Naive thymus-derived CD4-positive, alpha-beta T cell (primary cell): ENCODE measurements at regions not wholly inside any gene's neighbourhood (a gene's known extent, or its start where the extent isn't known, plus 50 kb on each side); places are given as distances from the start of the nearest gene placed in this dataset.

Experiments used
- ATAC-seq: fragments of 150-1000 bp; cut with Tn5 transposase; 2 replicates; pipeline ENCODE4 v1.10.0; 2021; ENCODE audit warnings: mild to moderate bottlenecking, moderate library complexity
- CTCF ChIA-PET: fragments of 350-600 bp; sonication (Branson Sonifier 250); formaldehyde crosslinking; loops from one replicate; lab custom pipeline; 2021; ENCODE audit warnings: antibody characterized with exemption; lab: Charles Lee
- POLR2A ChIA-PET: fragments of 350-600 bp; sonication (Branson Sonifier 250); formaldehyde crosslinking; loops from one replicate; lab custom pipeline; 2021; ENCODE audit warnings: antibody characterized with exemption, inconsistent platforms; lab: Charles Lee
- DNase-seq, 9 donors: peaks; one replicate each; pipeline versions ENCODE4 v3.0.0 to v3.0.0-alpha.2; 2020 to 2022; ENCODE audit warnings: mixed read lengths in 1 of 9
- H3K27ac ChIP-seq: one replicate; pipeline ENCODE4 v1.7.0; 2013; ENCODE audit warnings: mild to moderate bottlenecking, low read depth, low read length, moderate library complexity
- H3K27me3 ChIP-seq, 2 donors: one replicate each; pipeline ENCODE4 v1.7.0; 2013; ENCODE audit warnings: low read length in 2 of 2, mild to moderate bottlenecking in 2 of 2, moderate library complexity in 2 of 2; ENCODE audit not compliant: control insufficient read depth in 2 of 2, insufficient read depth in 2 of 2
- H3K36me3 ChIP-seq, 3 experiments: 1 replicate in 2 of 3; 2 replicates in 1 of 3; pipeline ENCODE4 v1.7.0; 2013; ENCODE audit warnings: low read length in 3 of 3, mild to moderate bottlenecking in 3 of 3, moderate library complexity in 1 of 3; ENCODE audit not compliant: insufficient read depth in 3 of 3, control insufficient read depth in 2 of 3
- H3K4me1 ChIP-seq, 2 donors: one replicate each; pipeline ENCODE4 v1.7.0; 2013; ENCODE audit warnings: low read length in 2 of 2, mild to moderate bottlenecking in 2 of 2, moderate library complexity in 1 of 2; ENCODE audit not compliant: control insufficient read depth in 2 of 2, insufficient read depth in 2 of 2
- H3K4me3 ChIP-seq: 2 replicates; pipeline ENCODE4 v1.7.0; 2013; ENCODE audit warnings: mild to moderate bottlenecking, low read length
- H3K9me3 ChIP-seq, 3 experiments: 1 replicate in 2 of 3; 2 replicates in 1 of 3; pipeline ENCODE4 v1.7.0; 2013; ENCODE audit warnings: low read length in 3 of 3; ENCODE audit not compliant: control insufficient read depth in 2 of 3
- H3K27ac Mint-ChIP-seq, 9 donors: one replicate each; pipeline ENCODE4 v1.8.0; 2020 to 2022; ENCODE audit warnings: mixed read lengths in 9 of 9, mild to moderate bottlenecking in 8 of 9, moderate library complexity in 5 of 9, inconsistent platforms in 2 of 9
- H3K27me3 Mint-ChIP-seq, 5 donors: one replicate each; pipeline ENCODE4 v1.8.0; 2021 to 2022; ENCODE audit warnings: mixed read lengths in 5 of 5, mild to moderate bottlenecking in 1 of 5
- H3K36me3 Mint-ChIP-seq, 5 donors: one replicate each; pipeline ENCODE4 v1.8.0; 2020 to 2022; ENCODE audit warnings: mixed read lengths in 5 of 5, mild to moderate bottlenecking in 3 of 5, inconsistent platforms in 1 of 5
- H3K4me1 Mint-ChIP-seq, 7 donors: one replicate each; pipeline ENCODE4 v1.8.0; 2020 to 2022; ENCODE audit warnings: mixed read lengths in 7 of 7, mild to moderate bottlenecking in 3 of 7, inconsistent platforms in 1 of 7
- H3K4me3 Mint-ChIP-seq, 10 donors: one replicate each; pipeline ENCODE4 v1.8.0; 2020 to 2022; ENCODE audit warnings: mild to moderate bottlenecking in 10 of 10, mixed read lengths in 10 of 10, moderate library complexity in 6 of 10, inconsistent platforms in 2 of 10
- H3K9me3 Mint-ChIP-seq, 11 donors: one replicate each; pipeline ENCODE4 v1.8.0; 2020 to 2022; ENCODE audit warnings: mixed read lengths in 11 of 11, mild to moderate bottlenecking in 4 of 11, inconsistent platforms in 1 of 11, moderate library complexity in 1 of 11
- intact Hi-C, 2 donors: fragments of 100-400 bp; cut with micrococcal nuclease; formaldehyde crosslinking; loops; one replicate each; pipeline ENCODE4 v1.15.1; 2023

- ATAC-seq, result no peak
- Mint-ChIP-seq H3K36me3 (no peaks in the 10 kb centered on the region), H3K4me3 (no peak overlapping the region), H3K27ac (no peak overlapping the region), H3K4me1 (no peaks in the 10 kb centered on the region), H3K9me3 (peaks cover 0 to 12% (median 1%) of the 10 kb centered on the region in 11 donors), H3K27me3 (peaks cover 0 to 4% (median under 1%) of the 10 kb centered on the region in 5 donors)
- H3K9me3 ChIP-seq, result no peaks in the 10 kb centered on the region
- no peaks in the 10 kb centered on the region for H3K36me3 ChIP-seq
- no peak for DNase-seq
- no peak overlapping the region for H3K27ac ChIP-seq
- no peak overlapping the region for H3K4me3 ChIP-seq
- POLR2A ChIA-PET, result no interaction called here
- no peaks in the 10 kb centered on the region for H3K4me1 ChIP-seq
- no peaks in the 10 kb centered on the region for H3K27me3 ChIP-seq
- CTCF ChIA-PET, result no interaction called here
- intact Hi-C loops, result no loop called here
Measured at GRCh38 chr20:22974354-22974753, 60.8 kb upstream of the SSTR4 start.

GRCh38 chr20:22977047-22977785, 57.9 kb upstream of the SSTR4 start:
- H3K36me3 Mint-ChIP-seq, result no peaks in the 10 kb centered on the region
- H3K27me3 ChIP-seq, result no peaks in the 10 kb centered on the region
- CTCF ChIA-PET, result no interaction called here
- no peak for DNase-seq
- no peaks in the 10 kb centered on the region for H3K36me3 ChIP-seq
- H3K27ac ChIP-seq, result no peak overlapping the region
- no peaks in the 10 kb centered on the region for H3K9me3 ChIP-seq
- no peaks in the 10 kb centered on the region for H3K4me1 Mint-ChIP-seq
- no peak for ATAC-seq
- H3K9me3 Mint-ChIP-seq, result peaks cover 0 to 15% (median 6%) of the 10 kb centered on the region in 11 donors
- H3K27ac Mint-ChIP-seq, result no peak overlapping the region
- H3K4me3 ChIP-seq, result no peak overlapping the region
- no peaks in the 10 kb centered on the region for H3K4me1 ChIP-seq
- peaks cover 0 to 6% (median 1%) of the 10 kb centered on the region in 5 donors for H3K27me3 Mint-ChIP-seq
- intact Hi-C loops, result no loop called here
- no peak overlapping the region for H3K4me3 Mint-ChIP-seq
- POLR2A ChIA-PET, result no interaction called here

GRCh38 chr20:22984008-22984407, 51.1 kb upstream of the SSTR4 start:
- POLR2A ChIA-PET, result no interaction called here
- Histone ChIP-seq H3K27ac (no peak overlapping the region), H3K4me1 (no peaks in the 10 kb centered on the region), H3K27me3 (no peaks in the 10 kb centered on the region), H3K4me3 (no peak overlapping the region), H3K9me3 (no peaks in the 10 kb centered on the region), H3K36me3 (no peaks in the 10 kb centered on the region)
- no peaks in the 10 kb centered on the region for H3K4me1 Mint-ChIP-seq
- H3K4me3 Mint-ChIP-seq, result no peak overlapping the region
- CTCF ChIA-PET, result no interaction called here
- no peak for ATAC-seq
- no peak for DNase-seq
- intact Hi-C loops, result no loop called here
- peaks cover 6 to 18% (median 6%) of the 10 kb centered on the region in 5 donors for H3K27me3 Mint-ChIP-seq
- no peak overlapping the region for H3K27ac Mint-ChIP-seq
- peaks cover 0 to 17% (median 6%) of the 10 kb centered on the region in 11 donors for H3K9me3 Mint-ChIP-seq
- no peaks in the 10 kb centered on the region for H3K36me3 Mint-ChIP-seq

- no peaks in the 10 kb centered on the region for H3K4me1 ChIP-seq
- Mint-ChIP-seq H3K36me3 (no peaks in the 10 kb centered on the region), H3K27ac (no peak overlapping the region), H3K27me3 (peaks cover 6 to 15% (median 6%) of the 10 kb centered on the region in 5 donors), H3K9me3 (peaks cover 0 to 13% (median 6%) of the 10 kb centered on the region in 11 donors), H3K4me1 (no peaks in the 10 kb centered on the region), H3K4me3 (no peak overlapping the region)
- H3K9me3 ChIP-seq, result no peaks in the 10 kb centered on the region
- no peak overlapping the region for H3K27ac ChIP-seq
- DNase-seq (no peak), ATAC-seq (peak; percentile 55)
- H3K4me3 ChIP-seq, result no peak overlapping the region
- H3K27me3 ChIP-seq, result no peaks in the 10 kb centered on the region
- ChIA-PET CTCF (no interaction called here), POLR2A (no interaction called here)
- H3K36me3 ChIP-seq, result no peaks in the 10 kb centered on the region
- intact Hi-C loops, result no loop called here
Measured at GRCh38 chr20:22984606-22985005, 50.5 kb upstream of the SSTR4 start.

GRCh38 chr20:22985239-22985778, 49.8 kb upstream of the SSTR4 start:
- CTCF ChIA-PET, result no interaction called here

More at GRCh38 chr20:22985239-22985778, 49.8 kb upstream of the SSTR4 start:
- intact Hi-C loops, result no loop called here
- no peaks in the 10 kb centered on the region for H3K9me3 ChIP-seq
- no peaks in the 10 kb centered on the region for H3K36me3 ChIP-seq
- H3K36me3 Mint-ChIP-seq, result no peaks in the 10 kb centered on the region
- no peaks in the 10 kb centered on the region for H3K27me3 ChIP-seq
- H3K27me3 Mint-ChIP-seq, result peaks cover 6 to 12% (median 6%) of the 10 kb centered on the region in 5 donors
- ATAC-seq (no peak), DNase-seq (no peak)
- H3K4me1 Mint-ChIP-seq, result no peaks in the 10 kb centered on the region
- POLR2A ChIA-PET, result no interaction called here
- peaks cover 0 to 12% (median 5%) of the 10 kb centered on the region in 11 donors for H3K9me3 Mint-ChIP-seq
- H3K4me1 ChIP-seq, result no peaks in the 10 kb centered on the region
- no peak overlapping the region for H3K27ac Mint-ChIP-seq
- H3K4me3 Mint-ChIP-seq, result no peak overlapping the region
- H3K27ac ChIP-seq, result no peak overlapping the region
- no peak overlapping the region for H3K4me3 ChIP-seq
